ENCODE measurements at regions not wholly inside any gene's neighbourhood (a gene's known extent, or its start where the extent isn't known, plus 50 kb on each side); places are given as distances from the start of the nearest gene placed in this dataset.

DNA sequence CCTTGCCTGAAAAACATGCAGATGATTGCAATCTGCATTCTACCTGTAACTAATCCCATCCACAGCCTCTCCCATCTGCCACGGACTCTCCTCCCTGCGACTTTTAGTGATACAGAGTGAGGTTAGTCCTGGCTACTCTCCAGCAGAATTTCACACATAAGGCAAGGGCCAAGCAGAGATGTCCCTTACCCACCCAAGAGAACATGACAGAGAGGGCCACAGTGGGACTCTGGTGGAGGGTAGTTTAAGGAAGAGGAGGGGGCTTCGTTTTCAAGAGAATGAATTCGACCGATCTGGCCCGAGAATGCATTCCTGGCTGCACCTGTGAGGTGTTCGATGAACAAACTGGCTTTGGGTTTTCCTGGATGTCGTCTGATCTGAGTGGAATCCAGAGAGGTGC lies 87.5 kb upstream of the SIM2 start:
- no peak overlapping the region for H3K4me3 Mint-ChIP-seq
- H3K27me3 Mint-ChIP-seq (ENCODE audit: low read depth), result peaks cover 14% of the 10 kb centered on the region
- no peak overlapping the region for H3K56ac ChIP-seq (ENCODE audit: insufficient read length, low read depth, low read length)
- H3K27ac Mint-ChIP-seq, result no peak overlapping the region
- peaks cover 4 to 26% (median 6%) of the 10 kb centered on the region in 3 experiments for H3K36me3 Mint-ChIP-seq (ENCODE audit: insufficient read depth in 1 of 3, low read depth in 3 of 3)
- H3K79me1 ChIP-seq (ENCODE audit: insufficient read depth, low read depth, low read length, poor library complexity, severe bottlenecking), result no peaks in the 10 kb centered on the region
- H2AFZ ChIP-seq (ENCODE audit: low read length), result no peak overlapping the region
- H3K4me2 ChIP-seq (ENCODE audit: insufficient read depth, insufficient read length, low read length), result no peak overlapping the region
- no peak overlapping the region for H3K9ac ChIP-seq (ENCODE audit: extremely low read depth, insufficient read length, low read length)
- no peak overlapping the region for H2BK15ac ChIP-seq (ENCODE audit: low read depth, low read length)
- no peaks in the 10 kb centered on the region for H3K79me2 ChIP-seq (ENCODE audit: insufficient read depth, low read length)
- H2BK12ac ChIP-seq (ENCODE audit: insufficient read length, low read depth, low read length), result no peak overlapping the region
- no peak overlapping the region for H4K8ac ChIP-seq (replicated peaks; ENCODE audit: insufficient read length, low read depth, low read length)
- H3K23ac ChIP-seq (ENCODE audit: insufficient read length, low read depth, low read length), result no peak overlapping the region
- H3K4ac ChIP-seq (ENCODE audit: low read depth, low read length), result no peak overlapping the region
- 0 out of 2 replicates have a peak, but pooled peaks cover 2% of the 10 kb centered on the region for H3K4me1 ChIP-seq (ENCODE audit: insufficient read depth, low read length)
- no peaks in the 10 kb centered on the region for H3K27me3 ChIP-seq (ENCODE audit: insufficient read depth, low read length)
- H3K18ac ChIP-seq (ENCODE audit: insufficient read length, low read depth, low read length), result no peak overlapping the region
- H3K9me3 Mint-ChIP-seq, result peaks cover 18 to 34% of the 10 kb centered on the region in 2 experiments
- H4K91ac ChIP-seq (ENCODE audit: insufficient read length, low read depth, low read length), result no peak overlapping the region
- no peak overlapping the region for H4K5ac ChIP-seq (ENCODE audit: insufficient read length, low read depth, low read length)
- H3T11ph ChIP-seq (ENCODE audit: low read length), result no peak overlapping the region
- H2BK20ac ChIP-seq (ENCODE audit: low read depth, low read length, poor library complexity, severe bottlenecking), result no peak overlapping the region
- no peak overlapping the region for H2BK120ac ChIP-seq (ENCODE audit: low read depth, low read length, poor library complexity, severe bottlenecking)
- H4K20me1 ChIP-seq (ENCODE audit: control insufficient read depth, insufficient read depth, insufficient read length), result no peaks in the 10 kb centered on the region
- H3K23me2 ChIP-seq (ENCODE audit: insufficient read length, low read depth, low read length, poor library complexity, severe bottlenecking), result no peaks in the 10 kb centered on the region
- H3K27ac ChIP-seq (ENCODE audit: insufficient read length, low read depth, low read length), result no peak overlapping the region
- H3K14ac ChIP-seq (ENCODE audit: insufficient read depth, low read length), result no peak overlapping the region
- TF ChIP-seq, protein P1, sequence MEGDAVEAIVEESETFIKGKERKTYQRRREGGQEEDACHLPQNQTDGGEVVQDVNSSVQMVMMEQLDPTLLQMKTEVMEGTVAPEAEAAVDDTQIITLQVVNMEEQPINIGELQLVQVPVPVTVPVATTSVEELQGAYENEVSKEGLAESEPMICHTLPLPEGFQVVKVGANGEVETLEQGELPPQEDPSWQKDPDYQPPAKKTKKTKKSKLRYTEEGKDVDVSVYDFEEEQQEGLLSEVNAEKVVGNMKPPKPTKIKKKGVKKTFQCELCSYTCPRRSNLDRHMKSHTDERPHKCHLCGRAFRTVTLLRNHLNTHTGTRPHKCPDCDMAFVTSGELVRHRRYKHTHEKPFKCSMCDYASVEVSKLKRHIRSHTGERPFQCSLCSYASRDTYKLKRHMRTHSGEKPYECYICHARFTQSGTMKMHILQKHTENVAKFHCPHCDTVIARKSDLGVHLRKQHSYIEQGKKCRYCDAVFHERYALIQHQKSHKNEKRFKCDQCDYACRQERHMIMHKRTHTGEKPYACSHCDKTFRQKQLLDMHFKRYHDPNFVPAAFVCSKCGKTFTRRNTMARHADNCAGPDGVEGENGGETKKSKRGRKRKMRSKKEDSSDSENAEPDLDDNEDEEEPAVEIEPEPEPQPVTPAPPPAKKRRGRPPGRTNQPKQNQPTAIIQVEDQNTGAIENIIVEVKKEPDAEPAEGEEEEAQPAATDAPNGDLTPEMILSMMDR (conservative IDR thresholded peaks at IDR 0.05), result no peak
- peaks cover 15 to 26% of the 10 kb centered on the region in 2 experiments for H3K4me1 Mint-ChIP-seq
- H2AK5ac ChIP-seq (ENCODE audit: insufficient read length, low read length), result no peak overlapping the region
- no peak overlapping the region for H2BK5ac ChIP-seq (ENCODE audit: insufficient read length, low read length)
- DNase-seq, result no peak
- WGBS (ENCODE audit: extremely low coverage, insufficient read length, low lambda C conversion rate), result no CpG with 5 or more reads among the region's 8 CpGs
- peaks cover 4% of the 10 kb centered on the region for H3K9me3 ChIP-seq (ENCODE audit: control insufficient read depth, low read depth, low read length)
